A673 (cell line): ENCODE measurements at regions not wholly inside any gene's neighbourhood (a gene's known extent, or its start where the extent isn't known, plus 50 kb on each side); places are given as distances from the start of the nearest gene placed in this dataset.

Experiments used
- CTCF ChIP-seq: fragments of 300-800, 200-600 bp; sonication (generic); conservative IDR thresholded peaks from 2 replicates; pipeline ENCODE4 v1.5.1; 2017; ENCODE audit warnings: low read depth, mild to moderate bottlenecking, antibody characterized with exemption, low read length, moderate library complexity, mixed read lengths
- EZH2 ChIP-seq: fragments of 200-600 bp; sonication (generic); IDR thresholded peaks from 2 replicates; pipeline ENCODE4 v1.6.1; 2017; ENCODE audit warnings: borderline replicate concordance, low read depth, mild to moderate bottlenecking, mixed read lengths, antibody characterized with exemption, low read length; ENCODE audit not compliant: poor library complexity, severe bottlenecking

GRCh38 chr9:38335686-38336085 is 56.8 kb upstream of the ALDH1B1 start:
- TF ChIP-seq CTCF (no peak), EZH2 (no peak)
